Activated naive CD8-positive, alpha-beta T cell treated with anti-CD3 and anti-CD28 coated beads for 36 hours (primary cell): ENCODE measurements at regions not wholly inside any gene's neighbourhood (a gene's known extent, or its start where the extent isn't known, plus 50 kb on each side); places are given as distances from the start of the nearest gene placed in this dataset.

Source experiments
- DNase-seq: peaks from one replicate; pipeline ENCODE4 v3.0.0; 2021
- H3K27ac Mint-ChIP-seq: one replicate; pipeline ENCODE4 v1.8.0; 2022; ENCODE audit warnings: mild to moderate bottlenecking, moderate library complexity, mixed read lengths
- H3K27me3 Mint-ChIP-seq: one replicate; pipeline ENCODE4 v1.8.0; 2022; ENCODE audit warnings: mild to moderate bottlenecking, mixed read lengths
- H3K36me3 Mint-ChIP-seq: one replicate; pipeline ENCODE4 v1.8.0; 2021; ENCODE audit warnings: mild to moderate bottlenecking, mixed read lengths
- H3K4me1 Mint-ChIP-seq: one replicate; pipeline ENCODE4 v1.8.0; 2021; ENCODE audit warnings: mixed read lengths
- H3K4me3 Mint-ChIP-seq: one replicate; pipeline ENCODE4 v1.8.0; 2022; ENCODE audit warnings: mild to moderate bottlenecking, moderate library complexity, mixed read lengths
- H3K9me3 Mint-ChIP-seq: one replicate; pipeline ENCODE4 v1.8.0; 2022; ENCODE audit warnings: mixed read lengths

- Mint-ChIP-seq H3K9me3 (no peaks in the 10 kb centered on the region), H3K27me3 (no peaks in the 10 kb centered on the region), H3K4me1 (no peaks in the 10 kb centered on the region), H3K4me3 (no peak overlapping the region), H3K27ac (no peak overlapping the region), H3K36me3 (peaks cover 1% of the 10 kb centered on the region)
- DNase-seq: no peak
Measured at GRCh38 chr9:95595721-95596295, 79.0 kb upstream of the PTCH1 start.

DNA sequence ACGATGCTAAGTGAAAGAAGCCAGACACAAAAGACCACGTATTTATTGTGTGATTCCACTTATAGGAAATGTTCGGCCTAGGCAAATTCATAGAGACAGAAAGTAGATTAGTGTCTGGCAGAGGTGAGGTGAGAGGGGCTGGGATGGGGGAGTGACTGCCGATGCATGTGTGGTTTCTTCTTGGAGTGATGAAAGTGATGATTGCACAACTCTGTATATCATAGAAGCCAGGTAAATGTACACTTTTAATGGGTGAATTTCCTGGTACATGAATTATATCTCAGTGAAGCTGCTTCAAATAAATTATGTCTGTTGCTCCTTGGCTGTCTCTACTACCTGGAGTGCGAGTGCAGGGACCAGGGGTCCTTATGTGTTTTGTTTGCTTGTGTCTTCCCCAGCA, 76.2 kb upstream of the PTCH1 start:
- Mint-ChIP-seq H3K4me3 (no peak overlapping the region), H3K4me1 (no peaks in the 10 kb centered on the region), H3K36me3 (no peaks in the 10 kb centered on the region), H3K27me3 (no peaks in the 10 kb centered on the region), H3K9me3 (no peaks in the 10 kb centered on the region), H3K27ac (no peak overlapping the region)
- DNase-seq: no peak

- Mint-ChIP-seq H3K9me3 (no peaks in the 10 kb centered on the region), H3K36me3 (no peaks in the 10 kb centered on the region), H3K4me1 (no peaks in the 10 kb centered on the region), H3K4me3 (no peak overlapping the region), H3K27me3 (peaks cover 3% of the 10 kb centered on the region), H3K27ac (no peak overlapping the region)
- DNase-seq: no peak
Measured at GRCh38 chr9:95588724-95589588, 72.2 kb upstream of the PTCH1 start.

DNA sequence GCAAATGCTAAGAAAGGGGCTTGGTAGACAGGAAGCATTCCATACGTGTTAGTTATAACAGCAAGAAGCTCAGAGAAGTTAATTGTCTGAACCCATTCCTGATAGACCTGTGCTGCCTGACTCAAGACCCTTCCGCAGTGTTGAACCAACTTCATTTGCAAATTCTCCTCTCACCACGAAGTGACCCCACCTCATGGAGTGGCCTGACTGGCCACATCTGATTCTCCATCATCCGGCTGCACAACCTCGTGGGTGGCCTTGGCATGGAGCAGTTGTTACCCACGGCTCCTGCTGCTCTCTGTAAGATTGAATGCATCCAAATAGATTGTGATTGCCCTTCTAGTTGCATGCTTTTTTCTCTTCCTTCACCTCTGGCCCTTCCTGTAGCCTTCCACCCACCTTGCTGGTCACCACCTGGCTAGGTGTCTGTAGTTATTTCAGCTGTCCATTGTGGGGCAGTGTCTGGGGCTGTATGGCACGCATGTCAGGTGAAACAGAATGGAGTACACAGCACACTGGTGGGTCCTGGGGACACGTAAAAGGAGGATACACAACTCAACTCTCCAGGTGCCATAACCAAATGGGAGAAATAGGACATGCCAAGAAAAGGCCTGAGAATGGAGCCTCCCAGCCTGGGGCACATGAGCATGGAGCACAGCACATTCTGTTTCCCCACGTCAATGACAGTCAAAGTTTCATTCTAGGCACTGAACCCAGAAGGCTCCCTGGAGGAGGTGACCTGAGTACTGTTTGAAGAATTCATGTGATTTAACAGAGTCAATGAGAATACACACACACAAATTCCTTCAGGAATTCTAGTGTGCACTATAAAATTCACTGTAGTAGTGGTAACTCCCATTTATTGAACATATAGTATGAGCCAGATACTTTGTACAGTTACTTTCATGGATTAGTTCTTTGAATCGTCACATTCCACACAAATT, 70.5 kb upstream of the PTCH1 start:
- H3K27ac Mint-ChIP-seq: no peak overlapping the region
- H3K36me3 Mint-ChIP-seq: no peaks in the 10 kb centered on the region
- peaks cover 3% of the 10 kb centered on the region for H3K27me3 Mint-ChIP-seq
- H3K4me3 Mint-ChIP-seq: no peak overlapping the region
- no peaks in the 10 kb centered on the region for H3K9me3 Mint-ChIP-seq
- H3K4me1 Mint-ChIP-seq: no peaks in the 10 kb centered on the region
- no peak for DNase-seq

GRCh38 chr9:95586326-95586725, 69.6 kb upstream of the PTCH1 start:
- H3K9me3 Mint-ChIP-seq: no peaks in the 10 kb centered on the region

GRCh38 chr9:95585824-95586223, 69.1 kb upstream of the PTCH1 start:
- Mint-ChIP-seq H3K4me1 (no peaks in the 10 kb centered on the region), H3K9me3 (no peaks in the 10 kb centered on the region), H3K27me3 (peaks cover 3% of the 10 kb centered on the region), H3K27ac (no peak overlapping the region), H3K4me3 (no peak overlapping the region), H3K36me3 (no peaks in the 10 kb centered on the region)
- no peak for DNase-seq

More at GRCh38 chr9:95586326-95586725, 69.6 kb upstream of the PTCH1 start:
- H3K27me3 Mint-ChIP-seq: peaks cover 3% of the 10 kb centered on the region
- no peak for DNase-seq
- no peak overlapping the region for H3K27ac Mint-ChIP-seq
- no peaks in the 10 kb centered on the region for H3K36me3 Mint-ChIP-seq
- H3K4me3 Mint-ChIP-seq: no peak overlapping the region
- H3K4me1 Mint-ChIP-seq: no peaks in the 10 kb centered on the region

GRCh38 chr9:95584176-95584575, 67.4 kb upstream of the PTCH1 start:
- H3K4me3 Mint-ChIP-seq: no peak overlapping the region
- H3K9me3 Mint-ChIP-seq: no peaks in the 10 kb centered on the region
- H3K27me3 Mint-ChIP-seq: peaks cover 3% of the 10 kb centered on the region
- DNase-seq: no peak
- no peaks in the 10 kb centered on the region for H3K36me3 Mint-ChIP-seq
- H3K27ac Mint-ChIP-seq: no peak overlapping the region
- no peaks in the 10 kb centered on the region for H3K4me1 Mint-ChIP-seq

DNA sequence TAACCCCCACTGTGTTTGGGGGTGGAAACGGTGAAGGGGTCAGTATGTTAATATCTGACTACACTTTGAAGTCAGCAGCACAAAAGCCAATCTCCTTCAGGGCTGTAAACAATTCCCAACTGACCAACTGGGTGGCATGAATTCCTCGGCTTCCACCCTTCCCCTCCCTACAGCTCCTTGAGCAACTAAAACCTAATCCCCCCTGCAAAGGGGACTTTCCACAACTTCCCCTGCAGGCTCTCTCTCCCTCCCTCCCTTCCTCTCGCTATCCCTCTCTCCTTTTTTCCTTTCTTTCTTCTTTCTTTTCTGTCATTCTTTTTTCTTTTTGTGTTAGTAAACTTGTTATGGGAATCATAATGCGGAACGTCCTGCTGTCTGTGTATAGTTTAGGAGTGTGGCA, 65.1 kb upstream of the PTCH1 start:
- Mint-ChIP-seq H3K4me1 (no peaks in the 10 kb centered on the region), H3K4me3 (no peak overlapping the region), H3K27ac (no peak overlapping the region), H3K27me3 (peaks cover 3% of the 10 kb centered on the region), H3K9me3 (no peaks in the 10 kb centered on the region), H3K36me3 (no peaks in the 10 kb centered on the region)
- DNase-seq: no peak

- no peak overlapping the region for H3K4me3 Mint-ChIP-seq
- no peaks in the 10 kb centered on the region for H3K9me3 Mint-ChIP-seq
- peaks cover 3% of the 10 kb centered on the region for H3K27me3 Mint-ChIP-seq
- no peaks in the 10 kb centered on the region for H3K36me3 Mint-ChIP-seq
- DNase-seq: no peak
- no peak overlapping the region for H3K27ac Mint-ChIP-seq
- no peaks in the 10 kb centered on the region for H3K4me1 Mint-ChIP-seq
Measured at GRCh38 chr9:95580812-95581761, 64.3 kb upstream of the PTCH1 start.

- Mint-ChIP-seq H3K27me3 (peaks cover 15% of the 10 kb centered on the region), H3K36me3 (no peaks in the 10 kb centered on the region), H3K27ac (no peak overlapping the region), H3K4me1 (peaks cover 9% of the 10 kb centered on the region), H3K4me3 (no peak overlapping the region), H3K9me3 (no peaks in the 10 kb centered on the region)
- no peak for DNase-seq
Measured at GRCh38 chr9:95574866-95575553, 58.2 kb upstream of the PTCH1 start.

DNA sequence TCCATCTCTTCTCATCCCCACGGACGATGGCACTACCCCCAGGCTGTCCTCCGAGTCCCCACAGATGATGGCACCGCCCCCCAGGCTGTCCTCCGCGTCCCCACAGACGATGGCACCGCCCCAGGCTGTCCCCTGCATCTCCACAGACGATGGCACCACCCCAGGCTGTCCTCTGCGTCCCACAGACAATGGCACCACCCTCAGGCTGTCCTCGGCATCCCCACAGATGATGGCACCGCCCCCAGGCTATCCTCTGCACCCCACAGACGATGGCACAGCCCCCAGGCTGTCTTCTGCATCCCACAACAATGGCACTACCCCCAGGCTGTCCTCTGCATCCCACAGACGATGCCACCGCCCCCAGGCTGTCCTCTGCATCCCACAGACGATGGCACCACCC, 57.4 kb upstream of the PTCH1 start:
- H3K27me3 Mint-ChIP-seq: peaks cover 15% of the 10 kb centered on the region
- H3K4me1 Mint-ChIP-seq: peaks cover 11% of the 10 kb centered on the region
- no peak overlapping the region for H3K4me3 Mint-ChIP-seq
- H3K27ac Mint-ChIP-seq: no peak overlapping the region
- no peaks in the 10 kb centered on the region for H3K36me3 Mint-ChIP-seq
- no peaks in the 10 kb centered on the region for H3K9me3 Mint-ChIP-seq
- peak; percentile 12 for DNase-seq

DNA sequence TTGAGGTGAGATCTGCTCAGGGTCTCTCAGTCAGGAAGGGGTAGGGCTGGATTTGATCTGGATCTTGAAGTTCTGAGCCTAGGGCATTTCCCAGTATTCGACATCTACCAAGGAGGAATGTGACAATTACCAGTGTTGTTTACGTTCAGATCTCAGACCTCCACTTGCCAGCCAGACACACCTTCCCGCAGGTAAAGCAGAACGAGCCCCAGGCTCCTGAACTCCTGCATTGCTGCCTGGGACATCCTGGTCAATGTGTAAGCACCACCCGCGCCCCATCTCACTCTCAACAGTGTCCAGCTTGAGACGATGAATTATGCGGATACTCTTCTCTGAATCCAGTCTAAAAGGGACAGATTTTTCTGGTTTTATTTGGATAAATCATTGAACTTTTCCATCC, 56.7 kb upstream of the PTCH1 start:
- H3K36me3 Mint-ChIP-seq: no peaks in the 10 kb centered on the region
- peaks cover 15% of the 10 kb centered on the region for H3K27me3 Mint-ChIP-seq
- H3K27ac Mint-ChIP-seq: no peak overlapping the region
- no peaks in the 10 kb centered on the region for H3K9me3 Mint-ChIP-seq
- H3K4me1 Mint-ChIP-seq: peaks cover 11% of the 10 kb centered on the region
- no peak overlapping the region for H3K4me3 Mint-ChIP-seq
- no peak for DNase-seq

- no peak overlapping the region for H3K27ac Mint-ChIP-seq
- peaks cover 11% of the 10 kb centered on the region for H3K4me1 Mint-ChIP-seq
- no peaks in the 10 kb centered on the region for H3K9me3 Mint-ChIP-seq
- DNase-seq: no peak
- H3K27me3 Mint-ChIP-seq: peaks cover 15% of the 10 kb centered on the region
- H3K4me3 Mint-ChIP-seq: no peak overlapping the region
- H3K36me3 Mint-ChIP-seq: no peaks in the 10 kb centered on the region
Measured at GRCh38 chr9:95572381-95573151, 55.8 kb upstream of the PTCH1 start.
